B cell (primary cell): ENCODE measurements at regions not wholly inside any gene's neighbourhood (a gene's known extent, or its start where the extent isn't known, plus 50 kb on each side); places are given as distances from the start of the nearest gene placed in this dataset.

Experiments
- EZH2 ChIP-seq: IDR thresholded peaks from 2 replicates; pipeline ENCODE4 v1.6.1; 2012; ENCODE audit warnings: borderline replicate concordance, low read depth, mild to moderate bottlenecking, moderate library complexity, low read length; ENCODE audit not compliant: insufficient read depth, poor library complexity, severe bottlenecking
- TF ChIP-seq, protein P1 (sequence below): fragments of 200-600 bp; IDR thresholded peaks from one replicate; pipeline ENCODE4 v1.8.0; 2022; ENCODE audit warnings: antibody characterized with exemption, mild to moderate bottlenecking

DNA sequence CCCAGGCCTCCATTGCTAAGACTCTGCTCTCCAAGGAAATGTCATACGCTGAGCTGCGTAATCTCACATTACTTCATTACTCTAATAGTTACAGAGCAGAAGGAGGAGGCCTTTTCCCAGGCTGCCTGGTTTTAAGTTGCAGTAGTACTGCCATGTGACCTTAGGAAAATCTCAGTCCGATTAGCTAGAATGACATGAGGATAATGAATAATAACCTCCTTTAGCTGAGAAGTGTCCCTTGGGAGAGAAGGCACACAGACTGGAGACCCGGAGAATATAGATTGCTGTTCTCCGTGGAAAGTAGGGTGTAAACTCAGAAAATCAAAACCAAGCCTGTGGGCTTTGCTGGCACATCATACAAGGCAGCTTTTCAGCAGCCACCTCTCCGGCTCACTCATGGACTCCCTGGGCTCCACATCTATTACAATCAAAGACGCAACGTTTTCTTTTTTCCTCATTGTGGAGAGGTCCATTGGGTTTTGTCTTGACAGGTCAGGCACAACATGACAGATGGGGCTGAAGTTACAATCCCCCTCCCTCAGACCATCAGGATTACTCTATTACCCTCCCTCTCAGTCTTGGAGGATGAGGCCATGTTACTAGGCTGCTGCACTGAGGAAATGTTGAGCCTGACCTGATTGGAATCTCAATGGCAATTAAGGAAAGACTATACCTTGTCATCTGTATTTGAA lies 134.8 kb upstream of the MB21D2 start:
- TF ChIP-seq, protein P1, sequence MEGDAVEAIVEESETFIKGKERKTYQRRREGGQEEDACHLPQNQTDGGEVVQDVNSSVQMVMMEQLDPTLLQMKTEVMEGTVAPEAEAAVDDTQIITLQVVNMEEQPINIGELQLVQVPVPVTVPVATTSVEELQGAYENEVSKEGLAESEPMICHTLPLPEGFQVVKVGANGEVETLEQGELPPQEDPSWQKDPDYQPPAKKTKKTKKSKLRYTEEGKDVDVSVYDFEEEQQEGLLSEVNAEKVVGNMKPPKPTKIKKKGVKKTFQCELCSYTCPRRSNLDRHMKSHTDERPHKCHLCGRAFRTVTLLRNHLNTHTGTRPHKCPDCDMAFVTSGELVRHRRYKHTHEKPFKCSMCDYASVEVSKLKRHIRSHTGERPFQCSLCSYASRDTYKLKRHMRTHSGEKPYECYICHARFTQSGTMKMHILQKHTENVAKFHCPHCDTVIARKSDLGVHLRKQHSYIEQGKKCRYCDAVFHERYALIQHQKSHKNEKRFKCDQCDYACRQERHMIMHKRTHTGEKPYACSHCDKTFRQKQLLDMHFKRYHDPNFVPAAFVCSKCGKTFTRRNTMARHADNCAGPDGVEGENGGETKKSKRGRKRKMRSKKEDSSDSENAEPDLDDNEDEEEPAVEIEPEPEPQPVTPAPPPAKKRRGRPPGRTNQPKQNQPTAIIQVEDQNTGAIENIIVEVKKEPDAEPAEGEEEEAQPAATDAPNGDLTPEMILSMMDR, result no peak
- no peak for TF ChIP-seq EZH2
